SU-DHL-6 (cell line): ENCODE measurements at regions not wholly inside any gene's neighbourhood (a gene's known extent, or its start where the extent isn't known, plus 50 kb on each side); places are given as distances from the start of the nearest gene placed in this dataset.

Source experiments
- EZH2phosphoT487 ChIP-seq: fragments of 200-600 bp; sonication (generic), shearing (Covaris generic); conservative IDR thresholded peaks from 2 replicates; pipeline ENCODE4 v1.6.1; 2018; ENCODE audit warnings: mild to moderate bottlenecking, antibody characterized with exemption, low read length, moderate library complexity, mixed read lengths
- TF ChIP-seq, protein P1 (sequence below): fragments of 200-600 bp; sonication (generic); IDR thresholded peaks from one replicate; pipeline ENCODE4 v1.5.1; 2017; ENCODE audit warnings: antibody characterized with exemption, mild to moderate bottlenecking, low read length, moderate library complexity; ENCODE audit not compliant: insufficient read depth, poor library complexity, severe bottlenecking

DNA sequence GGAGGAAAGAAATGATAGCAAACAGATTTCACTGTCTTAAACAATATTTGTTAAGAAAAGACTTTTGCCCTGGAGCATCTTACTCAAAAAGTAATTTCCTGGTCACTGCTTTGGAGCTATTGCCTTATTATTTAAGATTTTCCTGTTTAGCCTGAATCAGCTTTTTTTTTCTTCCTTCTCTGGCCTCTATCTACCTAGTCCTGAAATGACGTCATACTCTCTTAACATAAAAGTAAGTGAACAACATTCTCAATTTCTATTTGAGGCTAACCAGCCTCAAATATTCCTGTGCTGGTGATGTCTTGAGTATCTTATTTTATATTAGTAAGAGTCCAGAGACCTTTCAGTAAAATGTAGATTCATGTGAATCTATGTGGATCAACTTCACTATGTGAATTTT is 221.9 kb upstream of the ALCAM start:
- TF ChIP-seq, protein P1, sequence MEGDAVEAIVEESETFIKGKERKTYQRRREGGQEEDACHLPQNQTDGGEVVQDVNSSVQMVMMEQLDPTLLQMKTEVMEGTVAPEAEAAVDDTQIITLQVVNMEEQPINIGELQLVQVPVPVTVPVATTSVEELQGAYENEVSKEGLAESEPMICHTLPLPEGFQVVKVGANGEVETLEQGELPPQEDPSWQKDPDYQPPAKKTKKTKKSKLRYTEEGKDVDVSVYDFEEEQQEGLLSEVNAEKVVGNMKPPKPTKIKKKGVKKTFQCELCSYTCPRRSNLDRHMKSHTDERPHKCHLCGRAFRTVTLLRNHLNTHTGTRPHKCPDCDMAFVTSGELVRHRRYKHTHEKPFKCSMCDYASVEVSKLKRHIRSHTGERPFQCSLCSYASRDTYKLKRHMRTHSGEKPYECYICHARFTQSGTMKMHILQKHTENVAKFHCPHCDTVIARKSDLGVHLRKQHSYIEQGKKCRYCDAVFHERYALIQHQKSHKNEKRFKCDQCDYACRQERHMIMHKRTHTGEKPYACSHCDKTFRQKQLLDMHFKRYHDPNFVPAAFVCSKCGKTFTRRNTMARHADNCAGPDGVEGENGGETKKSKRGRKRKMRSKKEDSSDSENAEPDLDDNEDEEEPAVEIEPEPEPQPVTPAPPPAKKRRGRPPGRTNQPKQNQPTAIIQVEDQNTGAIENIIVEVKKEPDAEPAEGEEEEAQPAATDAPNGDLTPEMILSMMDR: no peak
- TF ChIP-seq EZH2phosphoT487: no peak
